ENCODE measurements at regions not wholly inside any gene's neighbourhood (a gene's known extent, or its start where the extent isn't known, plus 50 kb on each side); places are given as distances from the start of the nearest gene placed in this dataset.
"Not testable (repeated sequence)": the region's sequence is repeated elsewhere in the genome, so short reads cannot be mapped to it uniquely, and the experiment has no call there.

GRCh38 chr13:50510885-50511545, 332.5 kb downstream of the DLEU7 start:
- not testable (repeated sequence) for DNase-seq (ENCODE audit: low read depth in 4 of 4, low spot score in 3 of 4)

DNA sequence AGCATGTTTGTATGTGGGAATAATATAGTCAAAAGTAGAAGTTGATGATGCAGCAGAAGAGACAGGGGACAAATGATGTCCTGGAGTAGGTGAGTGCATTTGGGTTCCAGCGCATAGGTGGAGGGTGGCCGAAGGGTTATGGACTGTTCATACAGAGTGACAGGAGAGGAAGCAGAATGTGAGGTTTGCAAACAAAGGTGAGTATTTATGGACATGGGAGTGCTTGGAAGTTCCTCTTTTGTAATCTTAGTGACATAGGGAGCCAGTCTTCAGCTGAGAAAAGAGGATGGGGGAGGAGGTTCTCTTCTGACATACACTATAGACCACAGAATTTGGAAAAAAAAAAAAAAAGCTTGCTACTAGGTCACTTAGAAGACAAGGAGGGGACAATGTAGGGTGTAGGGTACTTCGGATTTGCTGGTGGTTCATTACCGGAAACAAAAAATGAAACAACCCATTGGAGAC, 331.6 kb downstream of the DLEU7 start:
- DNase-seq (ENCODE audit: low read depth in 4 of 4, low spot score in 3 of 4), result no peak

GRCh38 chr13:50512474-50513299, 330.8 kb downstream of the DLEU7 start:
- no peak for DNase-seq (ENCODE audit: low read depth in 4 of 4, low spot score in 3 of 4)

GRCh38 chr13:50513300-50513877, 330.1 kb downstream of the DLEU7 start:
- no peak for DNase-seq (ENCODE audit: low read depth in 4 of 4, low spot score in 3 of 4)

DNA sequence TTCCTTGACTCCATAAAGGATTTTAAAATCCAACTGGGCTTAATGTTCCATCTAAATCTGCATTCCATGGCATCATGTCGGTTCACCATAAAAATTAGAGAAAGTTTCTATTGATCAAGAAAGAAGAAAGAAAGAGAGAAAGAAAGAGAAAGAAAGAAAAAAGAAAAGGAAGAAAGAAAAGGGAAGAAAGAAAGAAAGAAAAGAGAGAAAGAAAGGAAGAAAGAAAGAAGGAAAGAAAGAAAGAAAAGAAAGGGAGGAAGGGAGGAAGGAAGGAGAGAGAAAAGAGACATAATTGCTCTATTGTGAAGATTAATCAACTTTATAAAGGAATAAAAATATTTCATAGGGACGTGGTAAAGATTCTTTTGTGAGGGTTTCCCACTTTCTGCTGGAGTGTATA, 329.2 kb downstream of the DLEU7 start:
- DNase-seq (ENCODE audit: low read depth in 4 of 4, low spot score in 3 of 4), result no peak

DNA sequence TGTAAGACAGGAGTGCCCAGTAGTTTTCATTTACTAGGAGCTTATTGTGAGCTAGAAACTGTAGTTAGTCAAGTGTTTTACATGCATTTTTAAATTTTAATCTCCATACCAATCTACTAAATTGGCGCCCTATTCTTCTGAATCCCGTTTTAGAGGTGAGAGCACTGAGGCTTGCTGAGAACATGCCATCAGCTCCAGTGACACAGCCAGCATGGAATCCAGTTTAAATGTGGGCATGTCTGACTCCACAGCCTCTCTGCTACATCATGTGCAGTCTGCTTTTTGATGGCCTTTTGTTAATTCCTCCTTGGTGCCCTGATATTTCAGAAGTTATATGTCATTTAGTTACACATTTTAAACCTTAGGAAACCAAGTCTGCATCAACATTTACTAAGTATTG, 325.4 kb downstream of the DLEU7 start:
- no peak for DNase-seq (ENCODE audit: low read depth in 4 of 4, low spot score in 3 of 4)

DNA sequence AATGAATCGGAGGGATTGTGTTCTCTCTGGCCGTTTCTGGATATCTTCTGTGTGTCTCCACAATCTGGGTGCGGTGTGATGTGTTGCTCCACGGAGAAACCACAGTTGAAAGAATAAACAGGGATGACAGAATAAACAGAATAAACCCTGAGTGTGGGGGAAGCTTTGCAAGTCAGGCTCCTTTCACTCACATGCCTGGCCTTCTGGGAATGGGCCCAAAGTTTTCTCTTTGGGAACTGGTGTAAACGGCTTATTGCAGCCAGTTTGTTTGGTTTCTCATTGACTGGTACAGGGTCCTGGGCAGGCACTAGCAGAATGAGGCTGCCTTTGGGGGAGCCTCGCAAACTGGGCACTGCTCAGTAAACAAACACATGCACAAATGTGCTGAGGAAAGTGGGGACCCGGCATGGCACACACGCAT, 324.7 kb downstream of the DLEU7 start:
- DNase-seq (ENCODE audit: low read depth in 4 of 4, low spot score in 3 of 4), result no peak

DNA sequence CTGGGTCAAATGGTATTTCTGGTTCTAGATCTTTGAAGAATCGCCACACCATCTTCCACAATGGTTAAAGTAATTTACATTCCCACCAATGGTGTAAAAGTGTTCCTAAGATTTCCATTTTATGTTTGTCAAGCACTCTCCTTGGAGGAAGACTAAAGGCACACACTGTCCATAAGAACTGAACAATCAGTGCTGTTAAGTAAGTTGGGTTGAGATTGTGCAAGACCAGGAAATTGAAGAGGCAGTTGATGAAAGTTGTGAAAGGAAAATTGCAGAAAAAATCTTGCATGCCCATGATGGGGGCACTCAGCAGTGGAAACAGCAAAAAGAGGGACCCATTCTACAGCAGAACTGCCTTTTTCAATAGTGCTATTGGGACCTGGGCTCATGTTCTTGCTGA, 323.6 kb downstream of the DLEU7 start:
- no peak for DNase-seq (ENCODE audit: low read depth in 4 of 4, low spot score in 3 of 4)

DNA sequence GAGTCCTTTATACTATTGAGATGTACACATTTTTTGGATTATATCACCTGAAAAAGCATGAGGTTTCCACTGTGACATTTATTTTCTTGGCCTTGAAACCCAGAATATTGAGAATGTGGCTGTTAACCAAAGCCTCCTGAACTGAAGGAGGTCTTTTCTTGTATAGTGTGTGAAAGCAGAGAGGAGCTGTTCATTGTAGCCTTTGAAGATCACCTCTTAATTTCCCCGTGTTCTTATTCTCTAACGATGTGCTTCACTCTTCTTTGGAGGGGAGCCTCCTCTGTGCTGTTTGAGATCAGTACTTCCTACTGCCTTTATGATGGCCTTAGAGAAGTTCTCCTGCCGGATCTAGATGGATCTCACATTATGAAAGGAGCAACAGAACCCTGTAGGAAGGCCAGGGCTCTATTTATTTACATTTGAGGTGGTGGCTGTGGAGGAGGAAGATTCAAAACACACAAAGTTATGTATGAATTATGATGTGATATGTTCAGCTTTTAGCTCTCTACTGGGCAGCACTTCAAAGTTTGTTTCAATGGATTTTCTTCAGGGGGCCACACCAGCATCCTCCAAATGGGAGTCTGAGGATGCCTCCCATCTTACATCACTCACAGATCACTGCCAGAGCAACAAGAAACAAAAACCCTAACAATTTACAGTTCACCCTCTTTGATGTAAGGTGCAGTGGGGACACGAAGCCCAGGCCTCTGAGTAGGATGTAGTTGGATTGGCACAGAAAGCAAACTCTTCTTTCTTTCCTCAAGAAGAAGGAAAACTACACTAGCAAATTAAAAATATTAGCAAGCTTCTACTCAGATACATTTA, 322.3 kb downstream of the DLEU7 start:
- no peak for DNase-seq (ENCODE audit: low read depth in 4 of 4, low spot score in 3 of 4)

- DNase-seq (ENCODE audit: low read depth in 4 of 4, low spot score in 3 of 4), result peak in 1 of 4 donors; percentile 71
These were observed 321.7 kb downstream of the DLEU7 start for GRCh38 chr13:50521831-50522149.

DNA sequence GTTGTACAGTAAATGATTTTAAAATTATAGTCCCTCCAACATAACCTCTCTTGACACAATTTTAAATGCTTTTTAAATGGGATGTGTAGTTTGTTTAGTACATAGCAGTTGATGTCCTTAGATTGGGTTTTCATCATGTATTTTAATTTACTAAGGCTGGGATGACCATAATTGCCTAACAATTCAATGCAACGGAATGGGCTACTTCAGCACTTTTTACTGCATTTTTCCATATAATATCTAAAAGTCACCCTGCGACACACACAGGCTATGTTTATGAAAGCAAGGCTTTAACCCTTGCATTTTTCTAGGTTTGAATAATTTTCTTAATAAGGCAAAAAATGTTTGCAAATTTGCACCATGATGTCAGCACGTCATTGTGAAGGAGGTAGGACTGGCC, 321.0 kb downstream of the DLEU7 start:
- no peak for DNase-seq (ENCODE audit: low read depth in 4 of 4, low spot score in 3 of 4)

DNA sequence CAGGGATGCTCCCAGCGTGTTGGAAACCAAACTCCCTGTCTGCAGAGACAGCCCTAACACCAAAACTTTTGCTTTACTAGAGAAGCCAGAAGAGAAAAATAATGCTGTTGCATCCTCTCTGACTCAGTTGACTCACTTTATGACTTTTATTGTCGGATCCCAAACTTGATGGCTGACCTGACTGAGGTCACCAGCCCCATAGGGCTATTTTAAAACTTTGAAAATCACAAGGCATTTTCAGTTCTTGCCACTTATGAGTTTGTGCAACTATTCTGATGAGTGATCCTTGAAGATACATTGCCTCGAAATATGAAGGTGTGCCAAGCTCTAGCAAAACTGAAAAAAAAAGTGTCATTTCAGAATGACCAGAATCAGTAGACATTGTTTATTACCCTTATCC, 320.2 kb downstream of the DLEU7 start:
- no peak for DNase-seq (ENCODE audit: low read depth in 4 of 4, low spot score in 3 of 4)

DNA sequence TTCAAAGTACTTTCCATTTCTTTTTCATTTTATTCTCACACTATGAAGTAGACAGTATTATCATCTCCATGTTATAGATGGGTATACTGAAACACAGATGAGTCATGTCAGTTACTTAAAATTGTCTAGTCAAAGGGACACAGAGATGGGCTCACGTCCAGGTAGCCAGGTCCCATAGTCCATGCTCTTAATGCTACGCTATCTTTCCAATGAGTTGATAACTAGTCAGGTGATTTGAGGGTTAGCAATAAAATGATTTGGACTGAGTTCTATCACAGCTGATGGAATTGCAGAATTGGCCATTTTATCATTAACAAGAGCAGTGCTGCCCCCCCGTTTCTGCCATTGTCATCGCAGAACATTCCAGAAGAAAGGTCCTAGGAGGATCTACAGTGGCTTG, 318.9 kb downstream of the DLEU7 start:
- DNase-seq (ENCODE audit: low read depth in 4 of 4, low spot score in 3 of 4), result no peak

DNA sequence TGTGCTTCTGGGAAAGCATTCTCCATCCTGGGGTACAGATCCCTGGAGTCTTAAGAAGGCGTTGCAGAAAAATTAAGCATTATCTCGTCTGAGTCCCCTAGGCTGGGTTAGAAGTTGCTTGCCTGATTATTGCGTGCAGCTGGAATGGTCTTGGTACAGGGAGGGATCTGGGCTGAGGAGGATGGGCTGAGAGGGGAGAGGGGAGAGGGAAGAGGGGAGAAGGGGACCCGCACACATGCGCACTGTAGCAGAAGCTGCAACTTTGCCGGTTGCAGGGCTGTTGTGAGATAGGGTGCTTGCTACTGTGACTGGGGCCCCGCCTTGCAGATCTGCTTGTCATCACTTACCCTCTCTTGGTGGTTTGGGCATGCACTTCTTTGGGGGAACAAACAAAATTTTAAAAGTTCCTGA, 316.8 kb downstream of the DLEU7 start:
- no peak for DNase-seq (ENCODE audit: low read depth in 4 of 4, low spot score in 3 of 4)

GRCh38 chr13:50527188-50527587, 316.3 kb downstream of the DLEU7 start:
- DNase-seq (ENCODE audit: low read depth in 4 of 4, low spot score in 3 of 4), result no peak

DNA sequence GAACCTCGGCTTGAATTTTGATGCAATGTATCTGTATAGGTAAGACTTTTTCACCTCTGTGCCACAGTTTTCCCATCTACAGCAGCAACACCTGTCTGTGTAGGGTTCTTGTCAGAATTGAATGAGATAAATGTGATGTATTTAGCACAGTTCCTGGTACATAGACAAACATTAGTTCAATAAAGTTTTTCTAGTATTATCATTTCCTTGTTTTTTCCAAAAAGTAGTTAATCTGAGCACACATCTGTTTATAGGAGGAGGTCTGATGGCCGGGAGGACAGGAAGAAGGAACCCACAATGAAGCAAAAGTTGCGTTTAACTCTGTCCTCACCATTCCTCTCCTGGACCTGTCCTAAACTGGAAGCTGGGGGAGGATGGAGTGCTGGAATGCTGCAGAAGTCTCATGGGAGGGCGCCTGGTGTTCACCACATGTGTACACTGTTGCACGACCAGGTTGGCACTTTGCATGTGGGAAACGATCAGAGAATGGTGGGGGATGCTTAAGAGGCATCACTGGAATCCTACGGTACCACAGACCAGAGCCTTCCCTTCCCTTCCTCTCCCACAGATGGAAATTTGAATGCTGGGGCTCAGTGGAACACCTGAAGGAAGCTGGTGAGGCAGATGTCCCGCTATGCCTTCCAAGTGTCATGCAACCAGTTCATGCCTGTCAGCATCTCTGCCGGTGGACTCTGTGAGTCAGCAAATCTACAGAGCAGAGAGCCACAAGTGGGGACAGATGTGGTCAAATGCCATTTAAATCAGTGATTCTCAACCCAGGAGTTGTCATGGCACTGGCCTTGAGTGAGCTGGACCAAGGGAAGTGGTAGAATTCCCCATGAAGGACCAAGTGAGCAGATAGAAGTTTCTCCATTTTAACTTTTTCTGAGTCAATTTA, 315.6 kb downstream of the DLEU7 start:
- no peak for DNase-seq (ENCODE audit: low read depth in 4 of 4, low spot score in 3 of 4)

- no peak for DNase-seq (ENCODE audit: low read depth in 4 of 4, low spot score in 3 of 4)
These were observed 314.2 kb downstream of the DLEU7 start for GRCh38 chr13:50529154-50529882.

- no peak for DNase-seq (ENCODE audit: low read depth in 4 of 4, low spot score in 3 of 4)
These were observed 311.3 kb downstream of the DLEU7 start for GRCh38 chr13:50531917-50532899.
